K562 (cell line): ENCODE measurements at regions not wholly inside any gene's neighbourhood (a gene's known extent, or its start where the extent isn't known, plus 50 kb on each side); places are given as distances from the start of the nearest gene placed in this dataset.

Experiments
- ATAC-seq: fragments of 200-7000 bp; cut with Tn5 transposase; 3 replicates; pipeline ENCODE4 v1.9.1; 2020; ENCODE audit warnings: moderate library complexity
- BruUV-seq: library from RNA; stranded (reverse); fragments of 400-500 nt; replicated peaks from 2 replicates; lab custom pipeline; 2021; lab: Mats Ljungman, UMichigan
- CTCF ChIA-PET: fragments of 300-600 bp; formaldehyde crosslinking; extraction: SDS; loops from one replicate; lab custom pipeline; 2021; ENCODE audit warnings: low intra/inter-chr PET ratio; lab: Yijun Ruan, JAX
- POLR2A ChIA-PET: fragments of 300-600, 350-650 bp; sonication (Branson Sonifier 250); formaldehyde crosslinking; extraction: SDS; loops from one replicate; lab custom pipeline; 2021; ENCODE audit warnings: antibody characterized with exemption, inconsistent platforms; lab: Yijun Ruan, JAX
- DNase-seq, 4 experiments: peaks; one replicate each; pipeline versions ENCODE4 v3.0.0 to v3.0.0-alpha.2; 2011 to 2018; ENCODE audit warnings: low spot score in 3 of 4, mixed read lengths in 3 of 4; ENCODE audit errors: extremely low read depth in 1 of 4
- FAIRE-seq: peaks from 2 replicates; lab custom pipeline; 2011; peaks lifted over from hg19 to GRCh38; lab: Jason Lieb, UNC
- H2AFZ ChIP-seq: 2 replicates; pipeline ENCODE4 v1.6.0; 2011; ENCODE audit warnings: low read depth, low read length, control low read depth, inconsistent platforms
- H3K27ac ChIP-seq: fragments of 200-600 bp; 3 replicates; pipeline ENCODE4 v1.8.0; 2011; ENCODE audit warnings: low read depth, mild to moderate bottlenecking, control low read depth, inconsistent platforms, low read length, moderate library complexity, mixed read lengths; ENCODE audit errors: extremely low read depth
- H3K27me3 ChIP-seq, 2 experiments: fragments of 300-600 bp in 1 of 2; 2 replicates in 1 of 2; 3 replicates in 1 of 2; pipeline versions ENCODE4 v1.6.0 to v1.8.0; 2011; ENCODE audit warnings: inconsistent platforms in 2 of 2, low read length in 2 of 2, mild to moderate bottlenecking in 1 of 2, mixed read lengths in 1 of 2, moderate library complexity in 1 of 2; ENCODE audit not compliant: control insufficient read depth in 2 of 2, insufficient read depth in 2 of 2
- H3K36me3 ChIP-seq: fragments of 300-600 bp; 3 replicates; pipeline ENCODE4 v1.8.0; 2011; ENCODE audit warnings: mild to moderate bottlenecking, low read length, inconsistent platforms; ENCODE audit not compliant: control insufficient read depth, insufficient read depth
- H3K4me1 ChIP-seq, 2 experiments: fragments of 200-600 bp in 1 of 2; replicated peaks in 1 of 2; 2 replicates in 1 of 2; 3 replicates in 1 of 2; pipeline versions ENCODE4 v1.5.1 to v1.8.0; 2011; ENCODE audit warnings: inconsistent platforms in 2 of 2, low read length in 2 of 2, mild to moderate bottlenecking in 1 of 2, mixed read lengths in 1 of 2, moderate library complexity in 1 of 2; ENCODE audit not compliant: control insufficient read depth in 2 of 2, insufficient read depth in 2 of 2
- H3K4me2 ChIP-seq: 2 replicates; pipeline ENCODE4 v1.6.1; 2011; ENCODE audit warnings: low read length, control low read depth, inconsistent platforms, mixed read lengths; ENCODE audit not compliant: insufficient read depth
- H3K4me3 ChIP-seq: fragments of 200-600 bp; sonication (generic), shearing (Covaris generic); 2 replicates; pipeline ENCODE4 v1.5.1; 2016; ENCODE audit warnings: control low read depth, inconsistent platforms
- H3K79me2 ChIP-seq: fragments of 200-600 bp; 3 replicates; pipeline ENCODE4 v1.8.0; 2011; ENCODE audit warnings: low read length, inconsistent platforms; ENCODE audit not compliant: control insufficient read depth, insufficient read depth
- H3K9ac ChIP-seq, 2 experiments: 2 replicates each; pipeline versions ENCODE4 v1.6.0 to v1.6.1; 2011; ENCODE audit warnings: low read depth in 2 of 2, low read length in 2 of 2, control low read depth in 1 of 2, inconsistent platforms in 1 of 2, mild to moderate bottlenecking in 1 of 2, mixed read lengths in 1 of 2; ENCODE audit not compliant: insufficient read depth in 1 of 2
- H3K9me1 ChIP-seq: one replicate; pipeline ENCODE4 v1.6.0; 2011; ENCODE audit warnings: inconsistent platforms, mild to moderate bottlenecking, low read length, moderate library complexity; ENCODE audit not compliant: control insufficient read depth, insufficient read depth
- H3K9me3 ChIP-seq: replicated peaks from 2 replicates; pipeline ENCODE4 v1.5.1; 2011; ENCODE audit warnings: low read depth, low read length, inconsistent platforms; ENCODE audit not compliant: control insufficient read depth, insufficient read depth
- H4K20me1 ChIP-seq: replicated peaks from 2 replicates; pipeline ENCODE4 v1.6.1; 2011; ENCODE audit warnings: low read length, inconsistent platforms, mixed read lengths; ENCODE audit not compliant: control insufficient read depth, insufficient read depth
- HMGXB4 ChIP-seq: sonication (generic); formaldehyde crosslinking; IDR thresholded peaks from 2 replicates; pipeline ENCODE4 v1.8.1; 2023; ENCODE audit warnings: mild to moderate bottlenecking, missing genetic modification reagents
- MXI1 ChIP-seq: IDR thresholded peaks from 2 replicates; pipeline ENCODE4 v1.6.1; 2011; ENCODE audit warnings: low read depth, mild to moderate bottlenecking, improper control_type of control experiment, low read length
- NELFE ChIP-seq: IDR thresholded peaks from 2 replicates; pipeline ENCODE4 v1.6.1; 2011; ENCODE audit warnings: mild to moderate bottlenecking; ENCODE audit not compliant: insufficient read depth, insufficient read length
- PATZ1 ChIP-seq: fragments of 250-450 bp; sonication (Bioruptor Pico); IDR thresholded peaks from 2 replicates; pipeline ENCODE4 v1.5.0; 2020; ENCODE audit warnings: mild to moderate bottlenecking, borderline replicate concordance
- RHOXF2B ChIP-seq: fragments of 250-450 bp; sonication (Bioruptor Pico); conservative IDR thresholded peaks from 2 replicates; pipeline ENCODE4 v1.5.1; 2021
- SRSF7 ChIP-seq: fragments of 200-400 bp; formaldehyde crosslinking; optimal IDR thresholded peaks from 2 replicates; pipeline ENCODE3; 2017; ENCODE audit warnings: mild to moderate bottlenecking, low read depth, low read length
- TBP ChIP-seq: optimal IDR thresholded peaks from 2 replicates; pipeline ENCODE3; 2011; ENCODE audit warnings: low read depth, low read length, improper control_type of control experiment
- ZC3H8 ChIP-seq: fragments of 450-650 bp; IDR thresholded peaks from 2 replicates; pipeline ENCODE4 v1.6.1; 2017
- ZNF133 ChIP-seq: fragments of 250-450 bp; sonication (Bioruptor Pico); IDR thresholded peaks from 2 replicates; pipeline ENCODE4 v1.4.0; 2020; ENCODE audit warnings: mild to moderate bottlenecking
- ZNF232 ChIP-seq: sonication (generic); formaldehyde crosslinking; IDR thresholded peaks from 2 replicates; pipeline ENCODE4 v1.8.0; 2022; ENCODE audit warnings: mild to moderate bottlenecking, missing genetic modification reagents
- ZNF644 ChIP-seq: fragments of 200-800 bp; sonication (Bioruptor generic); IDR thresholded peaks from 2 replicates; pipeline ENCODE4 v1.6.1; 2016; ENCODE audit warnings: low read depth, missing genetic modification characterization, missing compliant biosample characterization
- in situ Hi-C: fragments of 300-500 bp; cut with MboI; formaldehyde crosslinking; loops from 4 replicates; pipeline ENCODE4 v1.15.0; 2018; ENCODE audit warnings: inconsistent platforms, mixed read lengths
- intact Hi-C: fragments of 100-400 bp; cut with micrococcal nuclease; formaldehyde crosslinking; loops from 2 replicates; pipeline ENCODE4 v1.14.2; 2022
- TF ChIP-seq, protein P1 (sequence below): fragments of 450-650 bp; conservative IDR thresholded peaks from 2 replicates; pipeline ENCODE4 v1.6.1; 2016; ENCODE audit warnings: missing genetic modification characterization, low read depth, mild to moderate bottlenecking, control low read depth, missing compliant biosample characterization
- TF ChIP-seq, protein P2 (sequence below): sonication (generic); formaldehyde crosslinking; IDR thresholded peaks from 2 replicates; pipeline ENCODE4 v1.8.1; 2022; ENCODE audit warnings: missing genetic modification reagents
- TF ChIP-seq, protein P3 (sequence below): sonication (generic); formaldehyde crosslinking; IDR thresholded peaks from 2 replicates; pipeline ENCODE4 v1.8.1; 2022; ENCODE audit warnings: missing genetic modification reagents

DNA sequence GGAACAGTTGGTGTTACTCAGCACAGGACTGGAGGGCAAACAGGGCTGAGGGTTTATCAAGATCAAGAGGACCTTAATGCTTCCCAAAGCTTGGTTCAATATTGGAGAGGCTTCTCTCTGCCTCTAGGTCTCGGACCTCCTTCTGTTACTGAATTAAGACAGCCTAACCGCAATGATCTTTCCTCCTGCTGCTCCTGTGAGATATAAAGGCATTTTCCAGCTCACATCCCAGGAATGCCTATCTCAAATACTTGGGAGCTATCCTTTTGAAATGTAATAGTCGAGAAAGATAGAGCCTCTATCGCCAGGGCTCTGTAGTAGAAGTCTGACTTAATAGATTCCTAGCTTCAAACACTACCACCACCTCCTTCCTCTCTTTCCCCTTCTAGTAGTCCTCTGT is 1475.0 kb downstream of the SLITRK1 start (continued):
- TF ChIP-seq HMGXB4 (CRISPR knock-in tag), result no peak

- Histone ChIP-seq H3K27ac (no peak overlapping the region), H3K27me3 (no peaks in the 10 kb centered on the region), H3K4me1 (no peaks in the 10 kb centered on the region), H3K4me3 (no peak overlapping the region), H4K20me1 (no peaks in the 10 kb centered on the region), H3K9me3 (no peaks in the 10 kb centered on the region), H3K9ac (no peak overlapping the region), H3K79me2 (no peaks in the 10 kb centered on the region), H3K9me1 (no peaks in the 10 kb centered on the region), H2AFZ (no peak overlapping the region), H3K4me2 (no peak overlapping the region), H3K36me3 (no peaks in the 10 kb centered on the region)
- intact Hi-C loops, result no loop called here
- FAIRE-seq, result no peak
- CTCF ChIA-PET, result no interaction called here
- DNase-seq, result no peak
- no TSS peak for BruUV-seq
- no peak for ATAC-seq
- in situ Hi-C loops, result no loop called here
- POLR2A ChIA-PET, result no interaction called here
- no peak for TF ChIP-seq ZC3H8
- TF ChIP-seq PATZ1 (CRISPR knock-in tag), result no peak
- TF ChIP-seq, protein P1, sequence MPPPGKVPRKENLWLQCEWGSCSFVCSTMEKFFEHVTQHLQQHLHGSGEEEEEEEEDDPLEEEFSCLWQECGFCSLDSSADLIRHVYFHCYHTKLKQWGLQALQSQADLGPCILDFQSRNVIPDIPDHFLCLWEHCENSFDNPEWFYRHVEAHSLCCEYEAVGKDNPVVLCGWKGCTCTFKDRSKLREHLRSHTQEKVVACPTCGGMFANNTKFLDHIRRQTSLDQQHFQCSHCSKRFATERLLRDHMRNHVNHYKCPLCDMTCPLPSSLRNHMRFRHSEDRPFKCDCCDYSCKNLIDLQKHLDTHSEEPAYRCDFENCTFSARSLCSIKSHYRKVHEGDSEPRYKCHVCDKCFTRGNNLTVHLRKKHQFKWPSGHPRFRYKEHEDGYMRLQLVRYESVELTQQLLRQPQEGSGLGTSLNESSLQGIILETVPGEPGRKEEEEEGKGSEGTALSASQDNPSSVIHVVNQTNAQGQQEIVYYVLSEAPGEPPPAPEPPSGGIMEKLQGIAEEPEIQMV (tag), result no peak
- no peak for TF ChIP-seq ZNF644 (tag)
- TF ChIP-seq, protein P2, sequence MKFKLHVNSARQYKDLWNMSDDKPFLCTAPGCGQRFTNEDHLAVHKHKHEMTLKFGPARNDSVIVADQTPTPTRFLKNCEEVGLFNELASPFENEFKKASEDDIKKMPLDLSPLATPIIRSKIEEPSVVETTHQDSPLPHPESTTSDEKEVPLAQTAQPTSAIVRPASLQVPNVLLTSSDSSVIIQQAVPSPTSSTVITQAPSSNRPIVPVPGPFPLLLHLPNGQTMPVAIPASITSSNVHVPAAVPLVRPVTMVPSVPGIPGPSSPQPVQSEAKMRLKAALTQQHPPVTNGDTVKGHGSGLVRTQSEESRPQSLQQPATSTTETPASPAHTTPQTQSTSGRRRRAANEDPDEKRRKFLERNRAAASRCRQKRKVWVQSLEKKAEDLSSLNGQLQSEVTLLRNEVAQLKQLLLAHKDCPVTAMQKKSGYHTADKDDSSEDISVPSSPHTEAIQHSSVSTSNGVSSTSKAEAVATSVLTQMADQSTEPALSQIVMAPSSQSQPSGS (CRISPR knock-in tag), result no peak
- TF ChIP-seq TBP, result no peak
- TF ChIP-seq, protein P3, sequence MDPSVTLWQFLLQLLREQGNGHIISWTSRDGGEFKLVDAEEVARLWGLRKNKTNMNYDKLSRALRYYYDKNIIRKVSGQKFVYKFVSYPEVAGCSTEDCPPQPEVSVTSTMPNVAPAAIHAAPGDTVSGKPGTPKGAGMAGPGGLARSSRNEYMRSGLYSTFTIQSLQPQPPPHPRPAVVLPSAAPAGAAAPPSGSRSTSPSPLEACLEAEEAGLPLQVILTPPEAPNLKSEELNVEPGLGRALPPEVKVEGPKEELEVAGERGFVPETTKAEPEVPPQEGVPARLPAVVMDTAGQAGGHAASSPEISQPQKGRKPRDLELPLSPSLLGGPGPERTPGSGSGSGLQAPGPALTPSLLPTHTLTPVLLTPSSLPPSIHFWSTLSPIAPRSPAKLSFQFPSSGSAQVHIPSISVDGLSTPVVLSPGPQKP (CRISPR knock-in tag), result no peak
- no peak for TF ChIP-seq ZNF232
- no peak for TF ChIP-seq SRSF7
- TF ChIP-seq NELFE, result no peak
- no peak for TF ChIP-seq RHOXF2B (CRISPR knock-in tag)
- TF ChIP-seq MXI1, result no peak
- no peak for TF ChIP-seq ZNF133 (CRISPR knock-in tag)
Measured at GRCh38 chr13:82374719-82375118, 1507.6 kb downstream of the SLITRK1 start.
